SJSA1 (cell line): ENCODE measurements at regions not wholly inside any gene's neighbourhood (a gene's known extent, or its start where the extent isn't known, plus 50 kb on each side); places are given as distances from the start of the nearest gene placed in this dataset.
"Not testable (repeated sequence)": the region's sequence is repeated elsewhere in the genome, so short reads cannot be mapped to it uniquely, and the experiment has no call there.

ENCODE experiments used
- DNase-seq, 2 experiments: peaks; one replicate each; pipeline ENCODE4 v3.0.0-alpha.2; 2015 to 2020; ENCODE audit warnings: low spot score in 2 of 2, low read depth in 1 of 2
- H3K27ac ChIP-seq: fragments of 250-450 bp; sonication (Bioruptor Pico); 2 replicates; pipeline ENCODE4 v1.5.1; 2020; ENCODE audit warnings: mild to moderate bottlenecking, moderate library complexity
- H3K27me3 ChIP-seq: fragments of 250-450 bp; sonication (Bioruptor Pico); replicated peaks from 2 replicates; pipeline ENCODE4 v1.5.1; 2020; ENCODE audit warnings: mild to moderate bottlenecking, moderate library complexity
- H3K36me3 ChIP-seq: fragments of 250-450 bp; sonication (Bioruptor Pico); 2 replicates; pipeline ENCODE4 v1.5.1; 2020; ENCODE audit warnings: mild to moderate bottlenecking
- H3K4me1 ChIP-seq: fragments of 250-450 bp; sonication (Bioruptor Pico); replicated peaks from 2 replicates; pipeline ENCODE4 v1.6.1; 2021; ENCODE audit warnings: mild to moderate bottlenecking
- H3K4me3 ChIP-seq: fragments of 250-450 bp; sonication (Bioruptor Pico); 2 replicates; pipeline ENCODE4 v1.5.1; 2020; ENCODE audit warnings: mild to moderate bottlenecking
- H3K9me3 ChIP-seq: fragments of 250-450 bp; sonication (Bioruptor Pico); replicated peaks from 2 replicates; pipeline ENCODE4 v1.5.1; 2020; ENCODE audit warnings: mild to moderate bottlenecking

- no peaks in the 10 kb centered on the region for H3K36me3 ChIP-seq
- H3K27ac ChIP-seq: no peak overlapping the region
- peaks cover 2% of the 10 kb centered on the region for H3K9me3 ChIP-seq
- H3K4me1 ChIP-seq: no peaks in the 10 kb centered on the region
- DNase-seq: no peak
- no peaks in the 10 kb centered on the region for H3K27me3 ChIP-seq
- no peak overlapping the region for H3K4me3 ChIP-seq
Measured at GRCh38 chr1:238913210-238913609, 473.2 kb upstream of the CHRM3 start.

GRCh38 chr1:238912148-238912547 lies 474.2 kb upstream of the CHRM3 start:
- Histone ChIP-seq H3K36me3 (no peaks in the 10 kb centered on the region), H3K4me1 (no peaks in the 10 kb centered on the region), H3K4me3 (no peak overlapping the region), H3K27ac (no peak overlapping the region), H3K27me3 (no peaks in the 10 kb centered on the region), H3K9me3 (peaks cover 2% of the 10 kb centered on the region)
- DNase-seq: no peak

- H3K27me3 ChIP-seq, H3K36me3 ChIP-seq, H3K4me3 ChIP-seq, H3K27ac ChIP-seq, H3K9me3 ChIP-seq, DNase-seq, H3K4me1 ChIP-seq: not testable (repeated sequence)
Measured at GRCh38 chr1:238902752-238903151, 483.6 kb upstream of the CHRM3 start.

GRCh38 chr1:238900334-238900865 lies 486.0 kb upstream of the CHRM3 start:
- no peak for DNase-seq
- no peak overlapping the region for H3K27ac ChIP-seq
- H3K4me3 ChIP-seq: no peak overlapping the region
- H3K4me1 ChIP-seq: no peaks in the 10 kb centered on the region
- H3K27me3 ChIP-seq: no peaks in the 10 kb centered on the region
- H3K36me3 ChIP-seq: no peaks in the 10 kb centered on the region
- H3K9me3 ChIP-seq: no peaks in the 10 kb centered on the region

- no peak for DNase-seq
- no peak overlapping the region for H3K27ac ChIP-seq
- H3K9me3 ChIP-seq: no peaks in the 10 kb centered on the region
- H3K36me3 ChIP-seq: no peaks in the 10 kb centered on the region
- no peaks in the 10 kb centered on the region for H3K27me3 ChIP-seq
- H3K4me3 ChIP-seq: no peak overlapping the region
- H3K4me1 ChIP-seq: no peaks in the 10 kb centered on the region
Measured at GRCh38 chr1:238898856-238899255, 487.5 kb upstream of the CHRM3 start.

GRCh38 chr1:238895911-238896310 lies 490.5 kb upstream of the CHRM3 start:
- Histone ChIP-seq H3K4me1 (no peaks in the 10 kb centered on the region), H3K27me3 (no peaks in the 10 kb centered on the region), H3K27ac (no peak overlapping the region), H3K36me3 (no peaks in the 10 kb centered on the region), H3K4me3 (no peak overlapping the region), H3K9me3 (no peaks in the 10 kb centered on the region)
- DNase-seq: no peak

- Histone ChIP-seq H3K36me3 (no peaks in the 10 kb centered on the region), H3K9me3 (no peaks in the 10 kb centered on the region), H3K27me3 (no peaks in the 10 kb centered on the region), H3K4me3 (no peak overlapping the region), H3K4me1 (no peaks in the 10 kb centered on the region), H3K27ac (no peak overlapping the region)
- DNase-seq: no peak
Measured at GRCh38 chr1:238892612-238893011, 493.8 kb upstream of the CHRM3 start.

GRCh38 chr1:238861342-238862066 lies 524.9 kb upstream of the CHRM3 start:
- H3K9me3 ChIP-seq: no peaks in the 10 kb centered on the region
- DNase-seq: no peak

GRCh38 chr1:238833919-238834318 lies 552.4 kb upstream of the CHRM3 start:
- Histone ChIP-seq H3K27me3 (no peaks in the 10 kb centered on the region), H3K27ac (no peak overlapping the region), H3K4me1 (no peaks in the 10 kb centered on the region), H3K36me3 (no peaks in the 10 kb centered on the region), H3K4me3 (no peak overlapping the region), H3K9me3 (peaks cover 13% of the 10 kb centered on the region)
- DNase-seq: no peak

More at GRCh38 chr1:238861342-238862066, 524.9 kb upstream of the CHRM3 start:
- H3K27ac ChIP-seq: no peak overlapping the region
- H3K4me1 ChIP-seq: no peaks in the 10 kb centered on the region
- H3K4me3 ChIP-seq: no peak overlapping the region
- no peaks in the 10 kb centered on the region for H3K27me3 ChIP-seq
- no peaks in the 10 kb centered on the region for H3K36me3 ChIP-seq

GRCh38 chr1:238832106-238832505 lies 554.3 kb upstream of the CHRM3 start:
- no peaks in the 10 kb centered on the region for H3K27me3 ChIP-seq
- H3K9me3 ChIP-seq: peaks cover 13% of the 10 kb centered on the region
- no peak overlapping the region for H3K4me3 ChIP-seq
- no peak overlapping the region for H3K27ac ChIP-seq
- DNase-seq: no peak
- no peaks in the 10 kb centered on the region for H3K4me1 ChIP-seq
- no peaks in the 10 kb centered on the region for H3K36me3 ChIP-seq

- no peaks in the 10 kb centered on the region for H3K4me1 ChIP-seq
- H3K36me3 ChIP-seq: no peaks in the 10 kb centered on the region
- H3K4me3 ChIP-seq: no peak overlapping the region
- no peak for DNase-seq
- H3K27me3 ChIP-seq: no peaks in the 10 kb centered on the region
- H3K27ac ChIP-seq: no peak overlapping the region
- H3K9me3 ChIP-seq: peaks cover 13% of the 10 kb centered on the region
Measured at GRCh38 chr1:238830036-238830611, 556.2 kb upstream of the CHRM3 start.

GRCh38 chr1:238826891-238827290 lies 559.5 kb upstream of the CHRM3 start:
- Histone ChIP-seq H3K4me1 (no peaks in the 10 kb centered on the region), H3K27ac (no peak overlapping the region), H3K9me3 (peaks cover 12% of the 10 kb centered on the region), H3K27me3 (no peaks in the 10 kb centered on the region), H3K4me3 (no peak overlapping the region), H3K36me3 (no peaks in the 10 kb centered on the region)
- no peak for DNase-seq

- no peak overlapping the region for H3K4me3 ChIP-seq
- no peak overlapping the region for H3K27ac ChIP-seq
- no peaks in the 10 kb centered on the region for H3K27me3 ChIP-seq
- no peaks in the 10 kb centered on the region for H3K36me3 ChIP-seq
- H3K4me1 ChIP-seq: no peaks in the 10 kb centered on the region
- no peak for DNase-seq
- H3K9me3 ChIP-seq: no peaks in the 10 kb centered on the region; the same call in 1 of the 2 replicates
Measured at GRCh38 chr1:238823416-238823815, 563.0 kb upstream of the CHRM3 start.

GRCh38 chr1:238811211-238811879 lies 575.0 kb upstream of the CHRM3 start:
- H3K27ac ChIP-seq: no peak overlapping the region
- no peak for DNase-seq
- no peaks in the 10 kb centered on the region for H3K9me3 ChIP-seq

More at GRCh38 chr1:238811211-238811879, 575.0 kb upstream of the CHRM3 start:
- Histone ChIP-seq H3K27me3 (no peaks in the 10 kb centered on the region), H3K36me3 (no peaks in the 10 kb centered on the region), H3K4me3 (no peak overlapping the region), H3K4me1 (no peaks in the 10 kb centered on the region)
